HuH-7 (cell line): ENCODE measurements at regions not wholly inside any gene's neighbourhood (a gene's known extent, or its start where the extent isn't known, plus 50 kb on each side); places are given as distances from the start of the nearest gene placed in this dataset.
A peak's percentile ranks its signal among the peaks of the same experiment; 100 is the strongest.

Experiments used
- DNase-seq: peaks from one replicate; pipeline ENCODE4 v3.0.0; 2011; ENCODE audit warnings: low spot score

- DNase-seq, result no peak
Measured at GRCh38 chr1:177472567-177472966, 301.8 kb downstream of the BRINP2 start.

- DNase-seq, result no peak
Measured at GRCh38 chr1:177471244-177471643, 300.5 kb downstream of the BRINP2 start.

GRCh38 chr1:177469519-177469918, 298.8 kb downstream of the BRINP2 start:
- DNase-seq, result no peak

- DNase-seq, result no peak
Measured at GRCh38 chr1:177466286-177466685, 295.5 kb downstream of the BRINP2 start.

- no peak for DNase-seq
Measured at GRCh38 chr1:177464686-177465085, 293.9 kb downstream of the BRINP2 start.

- DNase-seq, result peak; percentile 19
Measured at GRCh38 chr1:177451191-177451590, 280.4 kb downstream of the BRINP2 start.

GRCh38 chr1:177448652-177449357, 278.0 kb downstream of the BRINP2 start:
- DNase-seq, result no peak

GRCh38 chr1:177448036-177448615, 277.4 kb downstream of the BRINP2 start:
- no peak for DNase-seq

GRCh38 chr1:177444997-177445746, 274.4 kb downstream of the BRINP2 start:
- DNase-seq, result no peak

- DNase-seq, result no peak
Measured at GRCh38 chr1:177443003-177443402, 272.2 kb downstream of the BRINP2 start.

GRCh38 chr1:177442584-177442983, 271.8 kb downstream of the BRINP2 start:
- no peak for DNase-seq

GRCh38 chr1:177441281-177441680, 270.5 kb downstream of the BRINP2 start:
- no peak for DNase-seq

- no peak for DNase-seq
Measured at GRCh38 chr1:177440821-177441220, 270.1 kb downstream of the BRINP2 start.

GRCh38 chr1:177439301-177439700, 268.5 kb downstream of the BRINP2 start:
- no peak for DNase-seq

- DNase-seq, result no peak
Measured at GRCh38 chr1:177435364-177435763, 264.6 kb downstream of the BRINP2 start.

- DNase-seq, result no peak
Measured at GRCh38 chr1:177432897-177433296, 262.1 kb downstream of the BRINP2 start.

- no peak for DNase-seq
Measured at GRCh38 chr1:177431123-177431522, 260.4 kb downstream of the BRINP2 start.

- no peak for DNase-seq
Measured at GRCh38 chr1:177429234-177429633, 258.5 kb downstream of the BRINP2 start.

GRCh38 chr1:177427811-177428210, 257.1 kb downstream of the BRINP2 start:
- no peak for DNase-seq

GRCh38 chr1:177426497-177426896, 255.7 kb downstream of the BRINP2 start:
- DNase-seq, result no peak

- no peak for DNase-seq
Measured at GRCh38 chr1:177425199-177425598, 254.4 kb downstream of the BRINP2 start.

- DNase-seq, result no peak
Measured at GRCh38 chr1:177424744-177425143, 254.0 kb downstream of the BRINP2 start.

- no peak for DNase-seq
Measured at GRCh38 chr1:177423090-177423489, 252.3 kb downstream of the BRINP2 start.
